ENCODE measurements at regions not wholly inside any gene's neighbourhood (a gene's known extent, or its start where the extent isn't known, plus 50 kb on each side); places are given as distances from the start of the nearest gene placed in this dataset.

- TF ChIP-seq PATZ1 (CRISPR knock-in tag; IDR thresholded peaks at IDR 0.05; ENCODE audit: borderline replicate concordance) (no peak), ZFP30 (CRISPR knock-in tag; IDR thresholded peaks at IDR 0.05) (no peak), ESRRG (CRISPR knock-in tag; IDR thresholded peaks at IDR 0.05) (no peak), ZFP3 (CRISPR knock-in tag; IDR thresholded peaks at IDR 0.05) (no peak), RARB (CRISPR knock-in tag; IDR thresholded peaks at IDR 0.05) (no peak), BACH2 (CRISPR knock-in tag; IDR thresholded peaks at IDR 0.05; ENCODE audit: borderline replicate concordance) (no peak), OSR1 (CRISPR knock-in tag; IDR thresholded peaks at IDR 0.05) (no peak), ZC3H10 (CRISPR knock-in tag; IDR thresholded peaks at IDR 0.05) (no peak), TCF4 (CRISPR knock-in tag; IDR thresholded peaks at IDR 0.05; ENCODE audit: borderline replicate concordance) (no peak), PPARA (CRISPR knock-in tag; IDR thresholded peaks at IDR 0.05; ENCODE audit: borderline replicate concordance) (no peak), CREB5 (CRISPR knock-in tag; IDR thresholded peaks at IDR 0.05; ENCODE audit: low read depth) (no peak), ISL1 (CRISPR knock-in tag; IDR thresholded peaks at IDR 0.05) (no peak), ZNF8 (CRISPR knock-in tag; IDR thresholded peaks at IDR 0.05) (no peak), SNAI2 (CRISPR knock-in tag; IDR thresholded peaks at IDR 0.05) (no peak)
Observed at GRCh38 chr1:214117780-214118179, 130.0 kb downstream of the PROX1 start.

Data from SK-N-SH treated with all-trans-retinoic acid at 6 μM for 48 hours (cell line).